H9 (cell line): ENCODE measurements at regions not wholly inside any gene's neighbourhood (a gene's known extent, or its start where the extent isn't known, plus 50 kb on each side); places are given as distances from the start of the nearest gene placed in this dataset.
A peak's percentile ranks its signal among the peaks of the same experiment; 100 is the strongest.

Experiments used
- DNase-seq: peaks from one replicate; pipeline ENCODE4 v3.0.0-alpha.2; 2017
- H2AFZ ChIP-seq: one replicate; pipeline ENCODE4 v1.6.1; 2013; ENCODE audit warnings: mild to moderate bottlenecking, low read length, control low read depth, moderate library complexity
- H2AK5ac ChIP-seq: 2 replicates; pipeline ENCODE4 v1.6.1; 2013; ENCODE audit warnings: low read length, control low read depth, mixed read lengths; ENCODE audit not compliant: insufficient read length
- H2BK120ac ChIP-seq: one replicate; pipeline ENCODE4 v1.6.1; 2013; ENCODE audit warnings: low read depth, mild to moderate bottlenecking, low read length, control low read depth, inconsistent platforms; ENCODE audit not compliant: poor library complexity, severe bottlenecking
- H2BK12ac ChIP-seq: 2 replicates; pipeline ENCODE4 v1.6.1; 2013; ENCODE audit warnings: low read length, control low read depth, mixed read lengths, low read depth; ENCODE audit not compliant: insufficient read length
- H2BK15ac ChIP-seq: 2 replicates; pipeline ENCODE4 v1.6.1; 2013; ENCODE audit warnings: low read depth, low read length, control low read depth
- H2BK20ac ChIP-seq: one replicate; pipeline ENCODE4 v1.6.1; 2013; ENCODE audit warnings: low read depth, mild to moderate bottlenecking, low read length, control low read depth, inconsistent platforms; ENCODE audit not compliant: poor library complexity, severe bottlenecking
- H2BK5ac ChIP-seq: 2 replicates; pipeline ENCODE4 v1.6.1; 2013; ENCODE audit warnings: low read length, control low read depth, mixed read lengths; ENCODE audit not compliant: insufficient read length
- H3K14ac ChIP-seq: 2 replicates; pipeline ENCODE4 v1.6.1; 2013; ENCODE audit warnings: low read length, control low read depth; ENCODE audit not compliant: insufficient read depth
- H3K18ac ChIP-seq: 2 replicates; pipeline ENCODE4 v1.6.1; 2013; ENCODE audit warnings: low read depth, mild to moderate bottlenecking, mixed read lengths, low read length, control low read depth; ENCODE audit not compliant: insufficient read length
- H3K23ac ChIP-seq: 2 replicates; pipeline ENCODE4 v1.6.1; 2013; ENCODE audit warnings: low read length, control low read depth, mixed read lengths, low read depth; ENCODE audit not compliant: insufficient read length
- H3K23me2 ChIP-seq: 2 replicates; pipeline ENCODE4 v1.6.1; 2013; ENCODE audit warnings: low read depth, mild to moderate bottlenecking, mixed read lengths, low read length, control low read depth; ENCODE audit not compliant: insufficient read length, poor library complexity, severe bottlenecking
- H3K27ac ChIP-seq: 2 replicates; pipeline ENCODE4 v1.5.1; 2013; ENCODE audit warnings: low read length, control low read depth, mixed read lengths, low read depth; ENCODE audit not compliant: insufficient read length
- H3K27me3 ChIP-seq: 2 replicates; pipeline ENCODE4 v1.6.1; 2013; ENCODE audit warnings: low read length, control low read depth, inconsistent platforms; ENCODE audit not compliant: insufficient read depth
- H3K4ac ChIP-seq: 2 replicates; pipeline ENCODE4 v1.6.1; 2013; ENCODE audit warnings: low read depth, mild to moderate bottlenecking, control low read depth, inconsistent platforms, low read length, moderate library complexity
- H3K4me1 ChIP-seq: 2 replicates; pipeline ENCODE4 v1.6.1; 2013; ENCODE audit warnings: low read length, control low read depth, inconsistent platforms; ENCODE audit not compliant: insufficient read depth
- H3K4me2 ChIP-seq: 2 replicates; pipeline ENCODE4 v1.6.1; 2013; ENCODE audit warnings: low read length, control low read depth, mixed read lengths; ENCODE audit not compliant: insufficient read length, insufficient read depth
- H3K56ac ChIP-seq: 2 replicates; pipeline ENCODE4 v1.6.1; 2013; ENCODE audit warnings: low read depth, mild to moderate bottlenecking, mixed read lengths, low read length, control low read depth; ENCODE audit not compliant: insufficient read length
- H3K79me1 ChIP-seq: 2 replicates; pipeline ENCODE4 v1.6.1; 2013; ENCODE audit warnings: low read depth, mild to moderate bottlenecking, moderate library complexity, low read length, control low read depth, inconsistent platforms; ENCODE audit not compliant: insufficient read depth, poor library complexity, severe bottlenecking
- H3K79me2 ChIP-seq: 2 replicates; pipeline ENCODE4 v1.6.1; 2013; ENCODE audit warnings: low read length, control low read depth, inconsistent platforms; ENCODE audit not compliant: insufficient read depth
- H3K9ac ChIP-seq: 2 replicates; pipeline ENCODE4 v1.6.1; 2013; ENCODE audit warnings: low read length, control low read depth, mixed read lengths; ENCODE audit not compliant: insufficient read length; ENCODE audit errors: extremely low read depth
- H3K9me3 ChIP-seq: one replicate; pipeline ENCODE4 v1.6.1; 2013; ENCODE audit warnings: low read depth, low read length, inconsistent platforms; ENCODE audit not compliant: control insufficient read depth
- H3T11ph ChIP-seq: one replicate; pipeline ENCODE4 v1.6.1; 2013; ENCODE audit warnings: mild to moderate bottlenecking, low read length, control low read depth, inconsistent platforms
- H4K20me1 ChIP-seq: one replicate; pipeline ENCODE4 v1.6.1; 2013; ENCODE audit not compliant: control insufficient read depth, insufficient read length, insufficient read depth
- H4K5ac ChIP-seq: 2 replicates; pipeline ENCODE4 v1.6.1; 2013; ENCODE audit warnings: low read depth, mild to moderate bottlenecking, mixed read lengths, low read length, control low read depth; ENCODE audit not compliant: insufficient read length
- H4K8ac ChIP-seq: replicated peaks from 2 replicates; pipeline ENCODE4 v1.6.1; 2013; ENCODE audit warnings: low read length, control low read depth, mixed read lengths, low read depth; ENCODE audit not compliant: insufficient read length
- H4K91ac ChIP-seq: 2 replicates; pipeline ENCODE4 v1.6.1; 2013; ENCODE audit warnings: low read depth, mild to moderate bottlenecking, moderate library complexity, mixed read lengths, low read length, control low read depth; ENCODE audit not compliant: insufficient read length
- H3K27ac Mint-ChIP-seq, 3 experiments: 2 replicates in 2 of 3; 3 replicates in 1 of 3; pipeline ENCODE4 v1.8.0; 2020 to 2021; ENCODE audit warnings: mixed read lengths in 3 of 3, mild to moderate bottlenecking in 1 of 3, moderate library complexity in 1 of 3
- H3K27me3 Mint-ChIP-seq: 2 replicates; pipeline ENCODE4 v1.8.0; 2021; ENCODE audit warnings: low read depth, mild to moderate bottlenecking, moderate library complexity, mixed read lengths
- H3K36me3 Mint-ChIP-seq, 3 experiments: 2 replicates in 2 of 3; 3 replicates in 1 of 3; pipeline ENCODE4 v1.8.0; 2020 to 2021; ENCODE audit warnings: low read depth in 3 of 3, mixed read lengths in 3 of 3; ENCODE audit not compliant: insufficient read depth in 1 of 3
- H3K4me1 Mint-ChIP-seq, 2 experiments: 2 replicates each; pipeline ENCODE4 v1.8.0; 2020; ENCODE audit warnings: mixed read lengths in 2 of 2
- H3K4me3 Mint-ChIP-seq, 2 experiments: 2 replicates in 1 of 2; 3 replicates in 1 of 2; pipeline ENCODE4 v1.8.0; 2020 to 2021; ENCODE audit warnings: mild to moderate bottlenecking in 2 of 2, mixed read lengths in 2 of 2, moderate library complexity in 1 of 2
- H3K9me3 Mint-ChIP-seq, 2 experiments: 2 replicates in 1 of 2; 3 replicates in 1 of 2; pipeline ENCODE4 v1.8.0; 2020; ENCODE audit warnings: mild to moderate bottlenecking in 2 of 2, mixed read lengths in 2 of 2, moderate library complexity in 1 of 2
- WGBS: extraction: QIAGEN DNeasy Blood & Tissue Kit; methylation state at CpG from one replicate; pipeline ENCODE4 v1.1.7; 2013; ENCODE audit warnings: missing lambda C conversion rate, low lambda C conversion rate, mixed read lengths; ENCODE audit not compliant: insufficient read length; ENCODE audit errors: extremely low coverage; 5-methylcytosine and 5-hydroxymethylcytosine counted together
- TF ChIP-seq, protein P1 (sequence below): fragments of 200-600 bp; sonication (generic); conservative IDR thresholded peaks from 3 replicates; pipeline ENCODE4 v1.8.0; 2021; ENCODE audit warnings: antibody characterized with exemption, mild to moderate bottlenecking

DNA sequence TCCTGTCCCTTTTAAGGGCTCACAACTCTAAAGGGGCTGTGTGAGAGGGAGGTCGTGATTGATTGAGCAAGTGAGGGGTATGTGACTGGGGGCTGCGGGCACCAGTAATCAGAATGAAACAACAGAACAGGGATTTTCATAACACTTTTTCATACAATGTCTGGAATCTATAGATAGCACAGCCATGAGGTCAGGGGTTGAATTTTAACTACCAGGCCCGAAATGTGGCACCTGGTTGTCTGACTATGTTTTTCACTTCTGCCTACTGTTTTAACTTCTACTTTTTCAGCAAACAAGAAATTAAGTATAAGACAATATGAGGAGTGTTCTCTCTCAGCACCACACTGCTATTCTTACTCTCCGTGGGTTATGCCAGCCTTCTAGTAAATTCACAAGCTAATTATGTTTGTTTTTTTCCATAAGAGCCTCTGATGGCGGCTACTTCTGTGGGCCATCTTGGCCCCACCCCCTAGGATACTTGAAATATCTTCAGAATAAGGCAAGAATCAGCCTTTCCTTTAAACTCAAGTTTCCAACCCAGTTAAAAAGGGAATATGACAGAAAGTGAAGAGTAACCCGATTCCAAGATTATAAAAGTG, 552.8 kb upstream of the CHORDC1 start:
- no peak overlapping the region for H2AK5ac ChIP-seq
- H3K4me1 Mint-ChIP-seq, result peaks cover 12 to 14% of the 10 kb centered on the region in 2 experiments
- no peak overlapping the region for H2BK20ac ChIP-seq
- TF ChIP-seq, protein P1, sequence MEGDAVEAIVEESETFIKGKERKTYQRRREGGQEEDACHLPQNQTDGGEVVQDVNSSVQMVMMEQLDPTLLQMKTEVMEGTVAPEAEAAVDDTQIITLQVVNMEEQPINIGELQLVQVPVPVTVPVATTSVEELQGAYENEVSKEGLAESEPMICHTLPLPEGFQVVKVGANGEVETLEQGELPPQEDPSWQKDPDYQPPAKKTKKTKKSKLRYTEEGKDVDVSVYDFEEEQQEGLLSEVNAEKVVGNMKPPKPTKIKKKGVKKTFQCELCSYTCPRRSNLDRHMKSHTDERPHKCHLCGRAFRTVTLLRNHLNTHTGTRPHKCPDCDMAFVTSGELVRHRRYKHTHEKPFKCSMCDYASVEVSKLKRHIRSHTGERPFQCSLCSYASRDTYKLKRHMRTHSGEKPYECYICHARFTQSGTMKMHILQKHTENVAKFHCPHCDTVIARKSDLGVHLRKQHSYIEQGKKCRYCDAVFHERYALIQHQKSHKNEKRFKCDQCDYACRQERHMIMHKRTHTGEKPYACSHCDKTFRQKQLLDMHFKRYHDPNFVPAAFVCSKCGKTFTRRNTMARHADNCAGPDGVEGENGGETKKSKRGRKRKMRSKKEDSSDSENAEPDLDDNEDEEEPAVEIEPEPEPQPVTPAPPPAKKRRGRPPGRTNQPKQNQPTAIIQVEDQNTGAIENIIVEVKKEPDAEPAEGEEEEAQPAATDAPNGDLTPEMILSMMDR, result no peak
- no peaks in the 10 kb centered on the region for H3K4me1 ChIP-seq
- no peak overlapping the region for H3T11ph ChIP-seq
- H3K27ac ChIP-seq, result no peak overlapping the region
- DNase-seq, result no peak
- peaks cover 11 to 14% of the 10 kb centered on the region in 2 experiments for H3K9me3 Mint-ChIP-seq
- H4K91ac ChIP-seq, result no peak overlapping the region
- no peak overlapping the region for H3K23ac ChIP-seq
- H3K79me1 ChIP-seq, result no peaks in the 10 kb centered on the region
- peak overlapping the region; percentile 15 for H4K8ac ChIP-seq
- H3K79me2 ChIP-seq, result no peaks in the 10 kb centered on the region
- H3K18ac ChIP-seq, result no peak overlapping the region
- H3K36me3 Mint-ChIP-seq, result peaks cover 5 to 26% (median 6%) of the 10 kb centered on the region in 3 experiments; a peak in 5 of 7 replicates
- no peak overlapping the region for H3K14ac ChIP-seq
- no peak overlapping the region for H4K5ac ChIP-seq
- H2BK5ac ChIP-seq, result no peak overlapping the region
- H3K27me3 Mint-ChIP-seq, result no peaks in the 10 kb centered on the region
- no peak overlapping the region for H3K9ac ChIP-seq
- H3K27me3 ChIP-seq, result no peaks in the 10 kb centered on the region
- WGBS, result no CpG with 5 or more reads among the region's 6 CpGs
- H3K23me2 ChIP-seq, result no peaks in the 10 kb centered on the region
- no peaks in the 10 kb centered on the region for H3K9me3 ChIP-seq
- no peak overlapping the region for H3K4ac ChIP-seq
- H3K4me3 Mint-ChIP-seq, result no peak overlapping the region
- H2BK12ac ChIP-seq, result no peak overlapping the region
- no peak overlapping the region for H3K4me2 ChIP-seq
- H2BK120ac ChIP-seq, result no peak overlapping the region
- H4K20me1 ChIP-seq, result no peaks in the 10 kb centered on the region
- H2BK15ac ChIP-seq, result no peak overlapping the region
- peak overlapping the region in 2 of 3 experiments; percentile 87 to 96; a peak in 3 of 7 replicates for H3K27ac Mint-ChIP-seq
- no peak overlapping the region for H2AFZ ChIP-seq
- no peak overlapping the region for H3K56ac ChIP-seq
